ENCODE measurements at regions not wholly inside any gene's neighbourhood (a gene's known extent, or its start where the extent isn't known, plus 50 kb on each side); places are given as distances from the start of the nearest gene placed in this dataset.

DNA sequence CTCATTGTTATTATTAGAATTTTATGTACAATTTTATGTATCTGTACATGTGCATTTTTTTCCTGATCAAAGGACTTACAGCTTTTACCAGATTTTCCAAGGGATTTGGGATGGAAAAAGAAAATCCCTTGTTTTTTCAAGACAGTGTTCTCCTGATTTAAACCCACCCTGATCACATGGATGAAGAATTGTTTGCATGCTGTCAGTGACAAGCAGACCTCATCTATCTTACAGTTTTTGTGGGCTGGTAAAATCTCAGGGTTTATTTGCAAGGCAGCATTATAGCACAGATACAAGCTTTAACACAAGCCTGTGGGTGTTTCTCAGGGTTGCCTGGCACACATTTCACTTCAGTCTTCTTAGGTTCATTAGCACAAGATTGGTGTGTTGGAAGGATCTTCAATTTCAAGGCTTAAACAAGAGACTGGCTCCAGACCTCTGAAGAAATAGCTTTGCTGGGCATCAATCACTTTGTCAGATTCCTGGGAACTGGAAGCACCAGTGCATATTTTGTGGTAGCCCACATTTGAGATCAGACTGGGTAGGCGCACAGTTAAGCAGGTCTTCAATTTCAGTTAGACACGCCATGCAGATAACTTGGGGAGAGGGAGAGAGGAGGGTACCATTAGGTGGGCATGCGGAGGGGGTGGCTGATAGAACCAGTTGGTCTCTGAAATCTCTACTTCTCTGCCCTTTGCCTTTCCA, 118.0 kb downstream of the TBX5 start:
- no peak overlapping the region for H3K4me3 ChIP-seq (ENCODE audit: low read depth, low read length)
- no peak for DNase-seq (ENCODE audit: low read depth)
- TF ChIP-seq, protein P1, sequence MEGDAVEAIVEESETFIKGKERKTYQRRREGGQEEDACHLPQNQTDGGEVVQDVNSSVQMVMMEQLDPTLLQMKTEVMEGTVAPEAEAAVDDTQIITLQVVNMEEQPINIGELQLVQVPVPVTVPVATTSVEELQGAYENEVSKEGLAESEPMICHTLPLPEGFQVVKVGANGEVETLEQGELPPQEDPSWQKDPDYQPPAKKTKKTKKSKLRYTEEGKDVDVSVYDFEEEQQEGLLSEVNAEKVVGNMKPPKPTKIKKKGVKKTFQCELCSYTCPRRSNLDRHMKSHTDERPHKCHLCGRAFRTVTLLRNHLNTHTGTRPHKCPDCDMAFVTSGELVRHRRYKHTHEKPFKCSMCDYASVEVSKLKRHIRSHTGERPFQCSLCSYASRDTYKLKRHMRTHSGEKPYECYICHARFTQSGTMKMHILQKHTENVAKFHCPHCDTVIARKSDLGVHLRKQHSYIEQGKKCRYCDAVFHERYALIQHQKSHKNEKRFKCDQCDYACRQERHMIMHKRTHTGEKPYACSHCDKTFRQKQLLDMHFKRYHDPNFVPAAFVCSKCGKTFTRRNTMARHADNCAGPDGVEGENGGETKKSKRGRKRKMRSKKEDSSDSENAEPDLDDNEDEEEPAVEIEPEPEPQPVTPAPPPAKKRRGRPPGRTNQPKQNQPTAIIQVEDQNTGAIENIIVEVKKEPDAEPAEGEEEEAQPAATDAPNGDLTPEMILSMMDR (conservative IDR thresholded peaks at IDR 0.05; ENCODE audit: low read depth, low read length): no peak

DNA sequence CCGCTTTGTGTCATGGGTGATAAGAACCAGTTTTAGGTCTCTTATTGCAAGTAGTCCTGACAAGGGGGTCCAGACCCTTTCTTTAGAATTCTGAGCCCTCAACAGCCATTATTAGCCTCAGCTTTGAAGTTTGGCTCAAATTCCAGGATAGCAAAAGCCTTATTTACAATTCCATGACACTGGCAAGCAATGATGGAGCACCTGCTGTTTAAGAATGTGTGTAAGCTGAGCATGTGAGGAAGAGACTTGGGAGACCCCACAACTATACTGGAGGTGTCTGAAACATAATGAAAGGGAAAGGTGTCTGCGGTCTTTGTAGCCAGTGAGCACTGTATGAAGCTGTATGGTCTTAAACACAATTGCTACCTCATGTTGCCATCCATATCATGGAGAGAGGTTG, 119.8 kb downstream of the TBX5 start:
- DNase-seq (ENCODE audit: low read depth): no peak
- TF ChIP-seq, protein P1 (conservative IDR thresholded peaks at IDR 0.05; ENCODE audit: low read depth, low read length): no peak
- no peak overlapping the region for H3K4me3 ChIP-seq (ENCODE audit: low read depth, low read length)

GRCh38 chr12:114285554-114285953, 120.4 kb downstream of the TBX5 start:
- TF ChIP-seq, protein P1 (conservative IDR thresholded peaks at IDR 0.05; ENCODE audit: low read depth, low read length): no peak
- H3K4me3 ChIP-seq (ENCODE audit: low read depth, low read length): no peak overlapping the region
- no peak for DNase-seq (ENCODE audit: low read depth)

- no peak overlapping the region for H3K4me3 ChIP-seq (ENCODE audit: low read depth, low read length)
- TF ChIP-seq, protein P1 (conservative IDR thresholded peaks at IDR 0.05; ENCODE audit: low read depth, low read length): no peak
- DNase-seq (ENCODE audit: low read depth): no peak
Observed at GRCh38 chr12:114284041-114284440, 121.9 kb downstream of the TBX5 start.

GRCh38 chr12:114275932-114276785, 129.8 kb downstream of the TBX5 start:
- TF ChIP-seq, protein P1 (conservative IDR thresholded peaks at IDR 0.05; ENCODE audit: low read depth, low read length): no peak
- H3K4me3 ChIP-seq (ENCODE audit: low read depth, low read length): no peak overlapping the region
- no peak for DNase-seq (ENCODE audit: low read depth)

DNA sequence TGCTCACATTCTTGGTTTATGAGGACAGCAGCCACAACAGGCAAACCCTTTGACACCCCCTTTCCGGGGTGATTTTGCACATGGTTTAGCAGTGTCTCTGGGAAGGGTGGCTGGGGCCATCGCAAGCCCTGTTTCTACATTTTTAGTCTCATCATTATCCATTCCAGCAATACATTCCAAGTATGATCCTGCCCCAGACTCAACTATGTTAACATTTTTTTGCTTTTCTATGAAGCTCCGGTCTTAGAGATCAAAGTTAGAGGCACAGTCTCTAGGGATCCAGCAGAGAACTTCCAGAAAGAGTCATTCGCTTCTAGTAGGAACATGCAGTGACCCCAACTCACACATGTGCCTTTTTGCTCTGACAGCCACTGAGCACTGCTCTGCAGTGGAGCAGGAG, 130.9 kb downstream of the TBX5 start:
- TF ChIP-seq, protein P1 (conservative IDR thresholded peaks at IDR 0.05; ENCODE audit: low read depth, low read length): no peak
- H3K4me3 ChIP-seq (ENCODE audit: low read depth, low read length): no peak overlapping the region

More for the DNA sequence above, 130.9 kb downstream of the TBX5 start:
- no peak for DNase-seq (ENCODE audit: low read depth)

All from epithelial cell of proximal tubule (primary cell).